GM13977 (cell line): ENCODE measurements at regions not wholly inside any gene's neighbourhood (a gene's known extent, or its start where the extent isn't known, plus 50 kb on each side); places are given as distances from the start of the nearest gene placed in this dataset.
"Not testable (repeated sequence)": the region's sequence is repeated elsewhere in the genome, so short reads cannot be mapped to it uniquely, and the experiment has no call there.

Experiments
- DNase-seq: peaks from one replicate; pipeline ENCODE4 v3.0.0; 2012; ENCODE audit warnings: low spot score
- CTCF ChIP-seq: IDR thresholded peaks from 2 replicates; pipeline ENCODE4 v1.5.1; 2012; ENCODE audit warnings: mild to moderate bottlenecking, control low read depth; ENCODE audit not compliant: insufficient read depth; ENCODE audit errors: extremely low read depth, missing control alignments
- in situ Hi-C: fragments of 300-500 bp; cut with MboI; formaldehyde crosslinking; loops from one replicate; pipeline ENCODE4 v1.12.0; 2022; ENCODE audit warnings: low sequenced_read_pairs, low pct_unique_long_range_greater_than_20kb, mixed read lengths, inconsistent platforms; ENCODE audit not compliant: unreplicated experiment

- in situ Hi-C loops: no loop called here
- TF ChIP-seq CTCF: no peak
- DNase-seq: no peak
Observed at GRCh38 chrX:150211988-150212387, 151.1 kb upstream of the MAMLD1 start.

- TF ChIP-seq CTCF: no peak
- no peak for DNase-seq
Observed at GRCh38 chrX:150212672-150213480, 150.2 kb upstream of the MAMLD1 start.

GRCh38 chrX:150213481-150214030 lies 149.6 kb upstream of the MAMLD1 start:
- no peak for DNase-seq
- TF ChIP-seq CTCF: no peak
- in situ Hi-C loops: no loop called here

More at GRCh38 chrX:150212672-150213480, 150.2 kb upstream of the MAMLD1 start:
- in situ Hi-C loops: no loop called here

GRCh38 chrX:150216000-150216399 lies 147.1 kb upstream of the MAMLD1 start:
- DNase-seq, in situ Hi-C loops: not testable (repeated sequence)

GRCh38 chrX:150216716-150217115 lies 146.4 kb upstream of the MAMLD1 start:
- in situ Hi-C loops: no loop called here
- DNase-seq: no peak
- no peak for TF ChIP-seq CTCF

GRCh38 chrX:150217609-150218008 lies 145.5 kb upstream of the MAMLD1 start:
- no peak for DNase-seq
- in situ Hi-C loops: no loop called here
- TF ChIP-seq CTCF: no peak
